ENCODE measurements at regions not wholly inside any gene's neighbourhood (a gene's known extent, or its start where the extent isn't known, plus 50 kb on each side); places are given as distances from the start of the nearest gene placed in this dataset.

DNA sequence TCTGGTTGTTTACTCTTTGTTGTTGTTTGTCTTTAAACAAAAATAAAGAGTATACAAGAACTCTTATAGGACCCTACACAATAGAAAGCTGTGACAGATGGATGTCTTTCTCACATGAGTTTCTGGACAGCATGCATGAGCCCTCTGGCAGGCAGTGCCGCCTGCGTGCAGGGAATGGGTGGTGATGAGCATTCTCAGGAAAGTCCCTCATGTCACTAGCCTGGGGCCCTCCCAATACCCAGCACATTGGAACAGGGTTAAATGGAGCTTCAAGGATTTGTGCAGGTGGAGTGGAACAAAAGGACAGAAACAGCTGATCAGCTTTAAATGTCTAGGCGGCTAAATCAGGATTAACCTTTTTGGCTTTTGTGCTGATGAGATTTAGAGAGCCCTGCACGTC is 181.0 kb upstream of the CD180 start:
- WGBS (ENCODE audit: insufficient coverage), result no CpG with 5 or more reads among the region's 4 CpGs
- Histone ChIP-seq H3K4me2 (replicated peaks; ENCODE audit: low read depth, low read length, poor library complexity, severe bottlenecking) (no peak overlapping the region), H3K9ac (ENCODE audit: low read length) (no peak overlapping the region), H2AFZ (ENCODE audit: insufficient read depth, low read depth, low read length, poor library complexity, severe bottlenecking) (no peak overlapping the region), H3K36me3 (replicated peaks in 1 of 2; ENCODE audit: control extremely low read depth in 1 of 2, control insufficient read depth in 1 of 2, extremely low read depth in 1 of 2, insufficient read depth in 2 of 2, low read length in 1 of 2) (no peaks in the 10 kb centered on the region), H3K27ac (ENCODE audit: low read length in 2 of 2) (no peak overlapping the region), H3K27me3 (replicated peaks in 1 of 4; ENCODE audit: control extremely low read depth in 1 of 4, control insufficient read depth in 3 of 4, insufficient read depth in 4 of 4, low read length in 3 of 4) (no peaks in the 10 kb centered on the region), H3K9me3 (ENCODE audit: control extremely low read depth in 1 of 3, control insufficient read depth in 2 of 3, insufficient read depth in 1 of 3, low read length in 2 of 3) (no peaks in the 10 kb centered on the region), H3K79me2 (ENCODE audit: control insufficient read depth, insufficient read depth, low read length) (no peaks in the 10 kb centered on the region), H3K4me3 (ENCODE audit: control extremely low read depth in 1 of 5, extremely low read depth in 1 of 5, insufficient read depth in 1 of 5, low read depth in 2 of 5, low read length in 4 of 5) (no peak overlapping the region), H3K4me1 (ENCODE audit: control insufficient read depth in 2 of 2, insufficient read depth in 2 of 2, low read length in 2 of 2) (no peaks in the 10 kb centered on the region), H4K20me1 (ENCODE audit: control insufficient read depth, insufficient read depth, low read length, poor library complexity, severe bottlenecking) (no peaks in the 10 kb centered on the region)
- ATAC-seq (ENCODE audit: low read depth) (no peak), DNase-seq (no peak)
- Mint-ChIP-seq H3K27ac (no peak overlapping the region), H3K27me3 (peaks cover 3% of the 10 kb centered on the region), H3K9me3 (ENCODE audit: insufficient read depth) (no peaks in the 10 kb centered on the region), H3K4me1 (no peaks in the 10 kb centered on the region), H3K4me3 (no peak overlapping the region)
- ChIA-PET POLR2A (no interaction called here), CTCF (interaction anchor here (1.1 kb wide), 1 partner anchor 9 kb away, joined by 3 read pairs; no protein-coding TSS in a partner anchor)
- TF ChIP-seq EZH2 (IDR thresholded peaks at IDR 0.05; ENCODE audit: borderline replicate concordance, insufficient read depth, low read depth, low read length, poor library complexity, severe bottlenecking), result no peak
- TF ChIP-seq, protein P1, sequence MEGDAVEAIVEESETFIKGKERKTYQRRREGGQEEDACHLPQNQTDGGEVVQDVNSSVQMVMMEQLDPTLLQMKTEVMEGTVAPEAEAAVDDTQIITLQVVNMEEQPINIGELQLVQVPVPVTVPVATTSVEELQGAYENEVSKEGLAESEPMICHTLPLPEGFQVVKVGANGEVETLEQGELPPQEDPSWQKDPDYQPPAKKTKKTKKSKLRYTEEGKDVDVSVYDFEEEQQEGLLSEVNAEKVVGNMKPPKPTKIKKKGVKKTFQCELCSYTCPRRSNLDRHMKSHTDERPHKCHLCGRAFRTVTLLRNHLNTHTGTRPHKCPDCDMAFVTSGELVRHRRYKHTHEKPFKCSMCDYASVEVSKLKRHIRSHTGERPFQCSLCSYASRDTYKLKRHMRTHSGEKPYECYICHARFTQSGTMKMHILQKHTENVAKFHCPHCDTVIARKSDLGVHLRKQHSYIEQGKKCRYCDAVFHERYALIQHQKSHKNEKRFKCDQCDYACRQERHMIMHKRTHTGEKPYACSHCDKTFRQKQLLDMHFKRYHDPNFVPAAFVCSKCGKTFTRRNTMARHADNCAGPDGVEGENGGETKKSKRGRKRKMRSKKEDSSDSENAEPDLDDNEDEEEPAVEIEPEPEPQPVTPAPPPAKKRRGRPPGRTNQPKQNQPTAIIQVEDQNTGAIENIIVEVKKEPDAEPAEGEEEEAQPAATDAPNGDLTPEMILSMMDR (IDR thresholded peaks at IDR 0.05), result no peak
- intact Hi-C loops (cut with micrococcal nuclease), result no loop called here

DNA sequence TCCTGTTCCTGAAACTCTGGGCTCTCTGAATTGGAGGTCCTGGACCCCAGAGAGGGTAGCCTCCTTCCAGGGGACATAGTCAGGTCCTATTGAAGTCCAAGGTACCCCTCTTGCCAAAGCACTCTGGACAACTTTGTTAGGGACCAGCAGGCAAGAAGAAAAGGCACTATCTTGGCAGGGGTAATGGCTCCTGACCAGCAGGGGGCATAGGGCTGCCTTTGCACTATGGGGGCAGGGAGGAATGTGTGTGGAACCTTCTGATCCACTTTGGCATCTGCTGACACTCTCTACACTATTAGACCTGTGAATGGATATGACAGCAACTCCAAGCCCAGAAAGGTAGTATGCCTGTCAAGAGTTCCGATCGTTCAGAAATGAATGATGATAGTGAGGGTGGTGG is 179.0 kb upstream of the CD180 start:
- no peak for TF ChIP-seq EZH2 (IDR thresholded peaks at IDR 0.05; ENCODE audit: borderline replicate concordance, insufficient read depth, low read depth, low read length, poor library complexity, severe bottlenecking)
- TF ChIP-seq, protein P1 (IDR thresholded peaks at IDR 0.05), result no peak
- ATAC-seq (ENCODE audit: low read depth), result no peak
- Histone ChIP-seq H3K4me1 (ENCODE audit: control insufficient read depth in 2 of 2, insufficient read depth in 2 of 2, low read length in 2 of 2) (no peaks in the 10 kb centered on the region), H3K27me3 (replicated peaks in 1 of 4; ENCODE audit: control extremely low read depth in 1 of 4, control insufficient read depth in 3 of 4, insufficient read depth in 4 of 4, low read length in 3 of 4) (no peaks in the 10 kb centered on the region), H3K36me3 (replicated peaks in 1 of 2; ENCODE audit: control extremely low read depth in 1 of 2, control insufficient read depth in 1 of 2, extremely low read depth in 1 of 2, insufficient read depth in 2 of 2, low read length in 1 of 2) (no peaks in the 10 kb centered on the region), H3K79me2 (ENCODE audit: control insufficient read depth, insufficient read depth, low read length) (no peaks in the 10 kb centered on the region), H3K9ac (ENCODE audit: low read length) (no peak overlapping the region), H3K9me3 (ENCODE audit: control extremely low read depth in 1 of 3, control insufficient read depth in 2 of 3, insufficient read depth in 1 of 3, low read length in 2 of 3) (no peaks in the 10 kb centered on the region), H3K4me2 (replicated peaks; ENCODE audit: low read depth, low read length, poor library complexity, severe bottlenecking) (no peak overlapping the region), H3K27ac (ENCODE audit: low read length in 2 of 2) (no peak overlapping the region), H2AFZ (ENCODE audit: insufficient read depth, low read depth, low read length, poor library complexity, severe bottlenecking) (no peak overlapping the region), H3K4me3 (ENCODE audit: control extremely low read depth in 1 of 5, extremely low read depth in 1 of 5, insufficient read depth in 1 of 5, low read depth in 2 of 5, low read length in 4 of 5) (no peak overlapping the region), H4K20me1 (ENCODE audit: control insufficient read depth, insufficient read depth, low read length, poor library complexity, severe bottlenecking) (no peaks in the 10 kb centered on the region)
- intact Hi-C loops (cut with micrococcal nuclease), result no loop called here
- Mint-ChIP-seq H3K4me3 (no peak overlapping the region), H3K27ac (no peak overlapping the region), H3K27me3 (peaks cover 2% of the 10 kb centered on the region), H3K4me1 (no peaks in the 10 kb centered on the region), H3K9me3 (ENCODE audit: insufficient read depth) (no peaks in the 10 kb centered on the region)
- WGBS (ENCODE audit: insufficient coverage), result 100% methylated on average over 2 of the region's 2 CpGs
- ChIA-PET CTCF (no interaction called here), POLR2A (no interaction called here)
- DNase-seq, result no peak

All from B cell (primary cell).